T47D (cell line): ENCODE measurements at regions not wholly inside any gene's neighbourhood (a gene's known extent, or its start where the extent isn't known, plus 50 kb on each side); places are given as distances from the start of the nearest gene placed in this dataset.
"Not testable (repeated sequence)": the region's sequence is repeated elsewhere in the genome, so short reads cannot be mapped to it uniquely, and the experiment has no call there.

Source experiments
- DNase-seq, 2 experiments: peaks; one replicate each; pipeline versions ENCODE4 v3.0.0 to v3.0.0-alpha.2; 2011 to 2012; ENCODE audit warnings: low read depth in 1 of 2, low spot score in 1 of 2
- JUND ChIP-seq: IDR thresholded peaks from 2 replicates; pipeline ENCODE4 v1.6.1; 2012; ENCODE audit warnings: low read depth
- in situ Hi-C: cut with HindIII; loops from 2 replicates; pipeline ENCODE4 v1.10.0; 2016; ENCODE audit warnings: low sequenced_read_pairs, low pct_unique_long_range_greater_than_20kb

GRCh38 chr4:158122501-158122900 lies 50.3 kb downstream of the GASK1B start:
- no peak for DNase-seq
- TF ChIP-seq JUND: no peak
- in situ Hi-C loops: no loop called here

GRCh38 chr4:158121161-158121579 lies 51.7 kb downstream of the GASK1B start:
- no peak for DNase-seq
- in situ Hi-C loops: no loop called here
- TF ChIP-seq JUND: no peak

GRCh38 chr4:158120645-158121151 lies 52.1 kb downstream of the GASK1B start:
- in situ Hi-C loops, DNase-seq: not testable (repeated sequence)

GRCh38 chr4:158112611-158113010 lies 60.2 kb downstream of the GASK1B start:
- in situ Hi-C loops: no loop called here
- TF ChIP-seq JUND: no peak
- DNase-seq: no peak

GRCh38 chr4:158111241-158111640 lies 61.6 kb downstream of the GASK1B start:
- no peak for DNase-seq
- in situ Hi-C loops: no loop called here
- TF ChIP-seq JUND: no peak

- in situ Hi-C loops: no loop called here
- TF ChIP-seq JUND: no peak
- DNase-seq: no peak
These were observed 69.9 kb downstream of the GASK1B start for GRCh38 chr4:158102904-158103303.

- no peak for DNase-seq
- in situ Hi-C loops: no loop called here
- no peak for TF ChIP-seq JUND
These were observed 73.1 kb downstream of the GASK1B start for GRCh38 chr4:158099686-158100085.

GRCh38 chr4:158098802-158099201 lies 74.0 kb downstream of the GASK1B start:
- in situ Hi-C loops: no loop called here
- DNase-seq: no peak

GRCh38 chr4:158094413-158095134 lies 78.3 kb downstream of the GASK1B start:
- DNase-seq: peak in 1 of 2 experiments; percentile 77
- TF ChIP-seq JUND: peak; percentile 80; the same call in 1 of the 2 replicates

More at GRCh38 chr4:158098802-158099201, 74.0 kb downstream of the GASK1B start:
- no peak for TF ChIP-seq JUND

GRCh38 chr4:158090323-158090722 lies 82.5 kb downstream of the GASK1B start:
- in situ Hi-C loops: no loop called here
- DNase-seq: no peak
- TF ChIP-seq JUND: no peak

More at GRCh38 chr4:158094413-158095134, 78.3 kb downstream of the GASK1B start:
- in situ Hi-C loops: no loop called here

GRCh38 chr4:158089897-158090296 lies 82.9 kb downstream of the GASK1B start:
- not testable (repeated sequence) for DNase-seq

GRCh38 chr4:158080354-158080753 lies 92.5 kb downstream of the GASK1B start:
- DNase-seq: no peak
- TF ChIP-seq JUND: no peak
- in situ Hi-C loops: no loop called here

More at GRCh38 chr4:158089897-158090296, 82.9 kb downstream of the GASK1B start:
- in situ Hi-C loops: not testable (repeated sequence)

GRCh38 chr4:158079661-158080060 lies 93.2 kb downstream of the GASK1B start:
- in situ Hi-C loops: no loop called here
- no peak for DNase-seq
- no peak for TF ChIP-seq JUND

- in situ Hi-C loops: no loop called here
- TF ChIP-seq JUND: no peak
- DNase-seq: no peak
These were observed 95.0 kb downstream of the GASK1B start for GRCh38 chr4:158077835-158078234.
